Immature natural killer cell (primary cell): ENCODE measurements at regions not wholly inside any gene's neighbourhood (a gene's known extent, or its start where the extent isn't known, plus 50 kb on each side); places are given as distances from the start of the nearest gene placed in this dataset.

Experiments
- DNase-seq, 3 donors: peaks; one replicate each; pipeline ENCODE4 v3.0.0; 2022; ENCODE audit warnings: mixed read lengths in 1 of 3
- H3K27ac Mint-ChIP-seq, 6 donors: one replicate each; pipeline ENCODE4 v1.8.0; 2020; ENCODE audit warnings: mixed read lengths in 6 of 6, mild to moderate bottlenecking in 5 of 6, inconsistent platforms in 4 of 6, moderate library complexity in 3 of 6
- H3K27me3 Mint-ChIP-seq, 3 donors: one replicate each; pipeline ENCODE4 v1.8.0; 2020 to 2021; ENCODE audit warnings: low read depth in 3 of 3, mild to moderate bottlenecking in 3 of 3, mixed read lengths in 3 of 3, moderate library complexity in 3 of 3, inconsistent platforms in 1 of 3
- H3K36me3 Mint-ChIP-seq, 3 donors: one replicate each; pipeline ENCODE4 v1.8.0; 2020; ENCODE audit warnings: mixed read lengths in 3 of 3, inconsistent platforms in 2 of 3, mild to moderate bottlenecking in 2 of 3
- H3K4me1 Mint-ChIP-seq, 2 donors: one replicate each; pipeline ENCODE4 v1.8.0; 2020; ENCODE audit warnings: inconsistent platforms in 2 of 2, mild to moderate bottlenecking in 2 of 2, mixed read lengths in 2 of 2, moderate library complexity in 1 of 2
- H3K4me3 Mint-ChIP-seq, 5 donors: one replicate each; pipeline ENCODE4 v1.8.0; 2020; ENCODE audit warnings: mild to moderate bottlenecking in 5 of 5, mixed read lengths in 5 of 5, inconsistent platforms in 3 of 5, moderate library complexity in 3 of 5
- H3K9me3 Mint-ChIP-seq, 6 donors: one replicate each; pipeline ENCODE4 v1.8.0; 2020; ENCODE audit warnings: mild to moderate bottlenecking in 6 of 6, mixed read lengths in 6 of 6, inconsistent platforms in 4 of 6, moderate library complexity in 3 of 6

- H3K4me3 Mint-ChIP-seq = no peak overlapping the region
- no peaks in the 10 kb centered on the region for H3K4me1 Mint-ChIP-seq
- H3K36me3 Mint-ChIP-seq = no peaks in the 10 kb centered on the region
- DNase-seq = no peak
- H3K9me3 Mint-ChIP-seq = peaks cover 0 to 9% (median 4%) of the 10 kb centered on the region in 6 donors
- H3K27ac Mint-ChIP-seq = no peak overlapping the region
- H3K27me3 Mint-ChIP-seq = peaks cover 0 to 5% (median 4%) of the 10 kb centered on the region in 3 donors
Observed at GRCh38 chr4:148522995-148523394, 80.8 kb upstream of the NR3C2 start.

- Mint-ChIP-seq H3K27me3 (peaks cover 0 to 4% (median 2%) of the 10 kb centered on the region in 3 donors), H3K4me1 (no peaks in the 10 kb centered on the region), H3K4me3 (no peak overlapping the region), H3K27ac (no peak overlapping the region), H3K36me3 (no peaks in the 10 kb centered on the region), H3K9me3 (peaks cover 0 to 9% (median 4%) of the 10 kb centered on the region in 6 donors)
- DNase-seq = no peak
Observed at GRCh38 chr4:148515248-148515647, 73.0 kb upstream of the NR3C2 start.

- H3K4me1 Mint-ChIP-seq = no peaks in the 10 kb centered on the region
- H3K27ac Mint-ChIP-seq = no peak overlapping the region
- H3K27me3 Mint-ChIP-seq = peaks cover 0 to 4% (median 2%) of the 10 kb centered on the region in 3 donors
- H3K9me3 Mint-ChIP-seq = peaks cover 0 to 9% (median 4%) of the 10 kb centered on the region in 6 donors
- H3K4me3 Mint-ChIP-seq = no peak overlapping the region
- no peaks in the 10 kb centered on the region for H3K36me3 Mint-ChIP-seq
- no peak for DNase-seq
Observed at GRCh38 chr4:148514581-148514980, 72.4 kb upstream of the NR3C2 start.

GRCh38 chr4:148514041-148514440 lies 71.8 kb upstream of the NR3C2 start:
- no peak for DNase-seq
- Mint-ChIP-seq H3K9me3 (peaks cover 0 to 9% (median 4%) of the 10 kb centered on the region in 6 donors), H3K4me3 (no peak overlapping the region), H3K27me3 (peaks cover 0 to 4% (median 2%) of the 10 kb centered on the region in 3 donors), H3K27ac (no peak overlapping the region), H3K4me1 (no peaks in the 10 kb centered on the region), H3K36me3 (no peaks in the 10 kb centered on the region)

- Mint-ChIP-seq H3K9me3 (peaks cover 0 to under 1% (median 0%) of the 10 kb centered on the region in 6 donors), H3K27me3 (peaks cover 0 to 3% (median 0%) of the 10 kb centered on the region in 3 donors), H3K36me3 (no peaks in the 10 kb centered on the region), H3K27ac (no peak overlapping the region), H3K4me3 (no peak overlapping the region), H3K4me1 (no peaks in the 10 kb centered on the region)
- DNase-seq = no peak
Observed at GRCh38 chr4:148510211-148510610, 68.0 kb upstream of the NR3C2 start.

GRCh38 chr4:148503681-148504080 lies 61.5 kb upstream of the NR3C2 start:
- H3K4me1 Mint-ChIP-seq = no peaks in the 10 kb centered on the region
- H3K27me3 Mint-ChIP-seq = peaks cover 0 to 7% (median 6%) of the 10 kb centered on the region in 3 donors
- no peak for DNase-seq
- no peaks in the 10 kb centered on the region for H3K36me3 Mint-ChIP-seq
- no peak overlapping the region for H3K4me3 Mint-ChIP-seq
- no peak overlapping the region for H3K27ac Mint-ChIP-seq
- peaks cover 0 to 5% (median under 1%) of the 10 kb centered on the region in 6 donors for H3K9me3 Mint-ChIP-seq

- Mint-ChIP-seq H3K36me3 (no peaks in the 10 kb centered on the region), H3K27ac (no peak overlapping the region), H3K4me1 (no peaks in the 10 kb centered on the region), H3K4me3 (no peak overlapping the region), H3K9me3 (peaks cover 0 to 5% (median under 1%) of the 10 kb centered on the region in 6 donors), H3K27me3 (peaks cover 0 to 2% (median 0%) of the 10 kb centered on the region in 3 donors)
- no peak for DNase-seq
Observed at GRCh38 chr4:148497258-148497657, 55.0 kb upstream of the NR3C2 start.

- H3K9me3 Mint-ChIP-seq = peaks cover 0 to 3% (median 0%) of the 10 kb centered on the region in 6 donors
- no peaks in the 10 kb centered on the region for H3K36me3 Mint-ChIP-seq
- DNase-seq = no peak
- peaks cover 0 to 2% (median 0%) of the 10 kb centered on the region in 3 donors for H3K27me3 Mint-ChIP-seq
- H3K4me1 Mint-ChIP-seq = no peaks in the 10 kb centered on the region
- H3K4me3 Mint-ChIP-seq = no peak overlapping the region
- no peak overlapping the region for H3K27ac Mint-ChIP-seq
Observed at GRCh38 chr4:148495463-148495862, 53.2 kb upstream of the NR3C2 start.
